ENCODE measurements at regions not wholly inside any gene's neighbourhood (a gene's known extent, or its start where the extent isn't known, plus 50 kb on each side); places are given as distances from the start of the nearest gene placed in this dataset.

GRCh38 chr6:105831311-105832097 is 254.6 kb upstream of the PRDM1 start:
- peak overlapping the region; percentile 91 for H2AFZ ChIP-seq (ENCODE audit: low read length)
- no peaks in the 10 kb centered on the region for H3K79me2 ChIP-seq (ENCODE audit: insufficient read depth, low read depth, low read length)
- DNase-seq (ENCODE audit: low spot score), result peak; percentile 47
- no peak overlapping the region for H3K4me3 ChIP-seq (ENCODE audit: low read depth, low read length, poor library complexity, severe bottlenecking)
- peaks cover 50% of the 10 kb centered on the region for H3K4me1 ChIP-seq (ENCODE audit: insufficient read depth, low read length, poor library complexity, severe bottlenecking)
- ChIA-PET CTCF (ENCODE audit: unreplicated experiment) (no interaction called here), POLR2A (interaction anchor here (0.6 to 1.4 kb wide), 6 partner anchors 21 to 161 kb away, joined by 3 read pairs; no protein-coding TSS in a partner anchor)
- H3K27ac ChIP-seq (ENCODE audit: low read depth, low read length, poor library complexity, severe bottlenecking), result no peak overlapping the region
- no TSS peak for BruUV-seq (replicated peaks)
- TF ChIP-seq CTCF (conservative IDR thresholded peaks at IDR 0.05; ENCODE audit: low read length), result no peak
- no peak for TF ChIP-seq EZH2phosphoT487 (IDR thresholded peaks at IDR 0.05; ENCODE audit: borderline replicate concordance, low read depth, low read length)
- intact Hi-C loops (cut with micrococcal nuclease; ENCODE audit: unreplicated experiment), result no loop called here
- H3K9me3 ChIP-seq (ENCODE audit: low read length), result no peaks in the 10 kb centered on the region
- H3K36me3 ChIP-seq (ENCODE audit: insufficient read depth, low read length), result no peaks in the 10 kb centered on the region
- H4K20me1 ChIP-seq (ENCODE audit: insufficient read depth, low read length), result no peaks in the 10 kb centered on the region
- H3K4me2 ChIP-seq (ENCODE audit: low read length), result peak overlapping the region; percentile 13; the same call in 1 of the 2 replicates
- no peaks in the 10 kb centered on the region for H3K9me2 ChIP-seq (ENCODE audit: insufficient read depth, low read length)

- no peak for DNase-seq (ENCODE audit: low spot score)
- Histone ChIP-seq H3K36me3 (ENCODE audit: insufficient read depth, low read length) (no peaks in the 10 kb centered on the region), H3K27ac (ENCODE audit: low read depth, low read length, poor library complexity, severe bottlenecking) (no peak overlapping the region), H3K79me2 (ENCODE audit: insufficient read depth, low read depth, low read length) (no peaks in the 10 kb centered on the region), H3K4me1 (ENCODE audit: insufficient read depth, low read length, poor library complexity, severe bottlenecking) (peaks cover 23% of the 10 kb centered on the region), H3K9me2 (ENCODE audit: insufficient read depth, low read length) (no peaks in the 10 kb centered on the region), H3K4me3 (ENCODE audit: low read depth, low read length, poor library complexity, severe bottlenecking) (no peak overlapping the region), H3K9me3 (ENCODE audit: low read length) (peaks cover 10% of the 10 kb centered on the region; the same call in 1 of the 2 replicates), H2AFZ (ENCODE audit: low read length) (no peak overlapping the region; the same call in 1 of the 2 replicates), H4K20me1 (ENCODE audit: insufficient read depth, low read length) (no peaks in the 10 kb centered on the region), H3K4me2 (ENCODE audit: low read length) (no peak overlapping the region)
- BruUV-seq (replicated peaks), result no TSS peak
- TF ChIP-seq CTCF (conservative IDR thresholded peaks at IDR 0.05; ENCODE audit: low read length) (no peak), EZH2phosphoT487 (IDR thresholded peaks at IDR 0.05; ENCODE audit: borderline replicate concordance, low read depth, low read length) (no peak)
- ChIA-PET CTCF (ENCODE audit: unreplicated experiment) (no interaction called here), POLR2A (interaction anchor here (1.1 to 1.8 kb wide), 3 partner anchors 9 to 14 kb away, joined by 3 to 10 read pairs (median 4); no protein-coding TSS in a partner anchor)
- intact Hi-C loops (cut with micrococcal nuclease; ENCODE audit: unreplicated experiment), result no loop called here
These were observed 260.9 kb upstream of the PRDM1 start for GRCh38 chr6:105825210-105825609.

GRCh38 chr6:105824732-105825131 is 261.4 kb upstream of the PRDM1 start:
- intact Hi-C loops (cut with micrococcal nuclease; ENCODE audit: unreplicated experiment), result no loop called here
- no peak overlapping the region for H3K4me2 ChIP-seq (ENCODE audit: low read length)
- peaks cover 23% of the 10 kb centered on the region for H3K4me1 ChIP-seq (ENCODE audit: insufficient read depth, low read length, poor library complexity, severe bottlenecking)
- no peak overlapping the region; the same call in 1 of the 2 replicates for H2AFZ ChIP-seq (ENCODE audit: low read length)
- TF ChIP-seq CTCF (conservative IDR thresholded peaks at IDR 0.05; ENCODE audit: low read length), result no peak
- no peak for TF ChIP-seq EZH2phosphoT487 (IDR thresholded peaks at IDR 0.05; ENCODE audit: borderline replicate concordance, low read depth, low read length)
- ChIA-PET CTCF (ENCODE audit: unreplicated experiment) (interaction anchor here (0.5 kb wide), 1 partner anchor 647 kb away, joined by 4 read pairs; no protein-coding TSS in a partner anchor), POLR2A (interaction anchor here (0.8 to 1.8 kb wide), 4 partner anchors 10 to 26 kb away, joined by 3 to 10 read pairs (median 4); no protein-coding TSS in a partner anchor)
- peaks cover 10% of the 10 kb centered on the region; the same call in 1 of the 2 replicates for H3K9me3 ChIP-seq (ENCODE audit: low read length)
- no peaks in the 10 kb centered on the region for H3K9me2 ChIP-seq (ENCODE audit: insufficient read depth, low read length)
- H3K36me3 ChIP-seq (ENCODE audit: insufficient read depth, low read length), result no peaks in the 10 kb centered on the region
- H3K4me3 ChIP-seq (ENCODE audit: low read depth, low read length, poor library complexity, severe bottlenecking), result no peak overlapping the region
- no peaks in the 10 kb centered on the region for H4K20me1 ChIP-seq (ENCODE audit: insufficient read depth, low read length)
- no peak overlapping the region for H3K27ac ChIP-seq (ENCODE audit: low read depth, low read length, poor library complexity, severe bottlenecking)
- no peaks in the 10 kb centered on the region for H3K79me2 ChIP-seq (ENCODE audit: insufficient read depth, low read depth, low read length)
- no peak for DNase-seq (ENCODE audit: low spot score)
- BruUV-seq (replicated peaks), result no TSS peak

All from OCI-LY7 (cell line).